Inferior parietal cortex (tissue), 1 donor: ENCODE measurements at regions not wholly inside any gene's neighbourhood (a gene's known extent, or its start where the extent isn't known, plus 50 kb on each side); places are given as distances from the start of the nearest gene placed in this dataset.
A peak's percentile ranks its signal among the peaks of the same experiment; 100 is the strongest.

ENCODE experiments used
- DNase-seq: peaks from one replicate; pipeline ENCODE4 v3.0.0-alpha.2; 2016; ENCODE audit errors: extremely low spot score

GRCh38 chr4:163966612-163967011, 472.1 kb downstream of the TMA16 start:
- DNase-seq = no peak

GRCh38 chr4:163967263-163967662, 472.8 kb downstream of the TMA16 start:
- DNase-seq = no peak

- no peak for DNase-seq
Measured at GRCh38 chr4:163967710-163968109, 473.2 kb downstream of the TMA16 start.

DNA sequence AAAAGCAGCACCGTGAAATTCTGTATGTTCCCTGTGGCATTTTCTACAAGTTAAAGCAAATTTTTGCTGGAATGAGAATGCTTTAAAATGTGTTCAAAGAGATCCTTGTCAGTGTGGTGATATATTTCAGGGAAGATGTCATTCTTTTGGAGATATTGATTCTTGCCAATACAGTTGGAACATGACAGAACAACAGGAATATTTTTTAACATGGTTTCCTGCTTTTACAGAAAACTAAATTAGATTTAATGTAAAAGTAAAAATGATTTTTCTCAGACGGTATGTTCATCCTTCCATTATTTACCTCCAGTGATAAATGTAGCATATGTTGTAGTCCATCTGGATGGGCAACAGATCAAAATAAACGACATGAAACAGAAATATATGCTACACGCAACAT, 474.8 kb downstream of the TMA16 start:
- no peak for DNase-seq

- no peak for DNase-seq
Measured at GRCh38 chr4:163976588-163976987, 482.1 kb downstream of the TMA16 start.

GRCh38 chr4:163988391-163988790, 493.9 kb downstream of the TMA16 start:
- DNase-seq = no peak

GRCh38 chr4:163988865-163989264, 494.4 kb downstream of the TMA16 start:
- peak; percentile 20 for DNase-seq

GRCh38 chr4:163991298-163991865, 496.9 kb downstream of the TMA16 start:
- DNase-seq = no peak

DNA sequence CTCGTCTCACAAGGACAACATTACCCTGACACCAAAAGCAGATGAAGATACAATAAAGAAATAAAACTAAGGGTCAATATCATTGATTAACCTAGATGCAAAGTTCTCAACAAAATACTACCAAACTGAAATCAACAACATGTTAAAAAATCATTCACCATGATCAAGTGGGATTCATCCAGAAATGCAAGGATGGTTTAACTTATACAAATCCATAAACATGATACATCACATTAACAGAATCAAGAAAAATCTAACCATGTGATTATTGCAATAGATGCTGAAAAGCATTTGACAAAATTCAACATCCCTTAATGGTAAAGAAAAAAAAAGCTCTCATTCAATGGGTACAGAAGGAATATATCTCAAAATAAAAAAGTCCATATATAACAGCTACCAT, 514.9 kb downstream of the TMA16 start:
- no peak for DNase-seq

DNA sequence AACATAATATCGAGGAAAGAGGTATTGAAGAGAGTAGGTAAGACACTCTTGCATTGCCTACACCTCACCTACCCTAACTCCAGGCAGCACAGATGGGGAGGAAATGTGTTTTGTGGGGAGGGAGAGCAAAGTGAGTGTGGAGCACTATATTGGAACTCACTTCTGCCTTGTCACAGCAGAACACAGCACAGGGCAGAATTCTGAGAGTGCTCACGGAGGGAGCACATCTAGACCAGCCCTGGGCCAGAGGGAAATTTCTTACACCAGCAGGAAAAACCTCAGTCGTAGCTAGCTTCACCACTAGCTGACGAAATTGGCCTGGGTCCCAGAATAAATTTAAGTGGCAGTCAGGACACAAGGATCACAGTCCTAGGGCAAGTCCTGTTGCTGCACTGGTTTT, 517.3 kb downstream of the TMA16 start:
- no peak for DNase-seq

GRCh38 chr4:164012396-164013027, 518.0 kb downstream of the TMA16 start:
- no peak for DNase-seq

- no peak for DNase-seq
Measured at GRCh38 chr4:164021947-164022346, 527.5 kb downstream of the TMA16 start.

GRCh38 chr4:164023214-164023613, 528.7 kb downstream of the TMA16 start:
- DNase-seq = no peak

GRCh38 chr4:164027805-164028204, 533.3 kb downstream of the TMA16 start:
- DNase-seq = no peak

- no peak for DNase-seq
Measured at GRCh38 chr4:164039482-164039881, 545.0 kb downstream of the TMA16 start.

DNA sequence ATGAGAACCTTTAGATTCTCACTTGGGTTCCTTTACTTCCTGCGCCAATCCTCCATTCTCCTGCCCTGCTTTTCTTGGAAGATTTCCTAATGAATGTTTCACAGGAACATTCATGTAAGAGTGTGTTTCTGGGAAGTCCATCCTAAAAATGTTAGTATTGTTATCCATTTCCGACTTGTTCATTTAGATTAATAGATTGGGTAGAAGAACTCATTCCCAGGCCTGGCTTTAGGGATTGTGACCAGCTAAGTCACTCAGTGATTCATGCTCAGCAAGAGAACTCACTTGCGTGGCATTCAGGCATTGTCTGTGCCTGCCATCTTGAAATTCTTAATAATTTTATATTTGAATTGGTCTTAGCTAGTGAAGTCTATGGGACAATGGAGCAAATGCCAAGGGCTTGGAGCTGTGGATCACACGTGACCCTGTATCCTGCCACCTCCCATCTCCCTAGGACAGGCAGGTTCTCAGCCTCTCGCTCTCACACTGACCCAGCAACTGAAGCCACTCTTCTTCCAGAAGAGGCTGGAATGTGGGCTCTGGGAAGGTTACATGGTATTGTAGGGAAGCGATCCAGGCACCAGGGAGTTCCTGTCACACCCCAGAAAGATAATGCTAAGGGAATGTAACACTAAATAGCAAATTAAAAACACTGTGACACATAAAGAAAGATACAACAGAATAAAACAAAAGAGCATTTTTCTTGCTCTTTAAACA, 562.1 kb downstream of the TMA16 start:
- no peak for DNase-seq

GRCh38 chr4:164058776-164059445, 564.4 kb downstream of the TMA16 start:
- peak; percentile 33 for DNase-seq

DNA sequence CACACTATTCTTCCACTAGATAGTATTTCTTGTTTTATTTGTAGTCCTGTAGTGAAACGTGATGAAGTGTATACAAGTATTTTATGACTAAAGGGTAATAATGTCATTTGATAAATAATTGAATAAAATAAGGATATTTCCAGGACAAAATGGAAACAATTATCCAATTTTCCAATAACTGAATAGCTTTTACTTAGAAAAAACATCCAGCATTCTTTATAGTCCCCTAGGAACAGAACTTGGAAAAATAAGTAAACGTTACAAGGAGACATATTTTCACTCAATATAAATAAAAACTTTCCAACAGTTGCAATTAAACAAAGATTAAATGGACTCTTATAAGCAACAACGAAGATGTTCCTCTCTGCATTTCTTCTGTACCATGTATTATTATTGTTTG, 566.0 kb downstream of the TMA16 start:
- DNase-seq = no peak

DNA sequence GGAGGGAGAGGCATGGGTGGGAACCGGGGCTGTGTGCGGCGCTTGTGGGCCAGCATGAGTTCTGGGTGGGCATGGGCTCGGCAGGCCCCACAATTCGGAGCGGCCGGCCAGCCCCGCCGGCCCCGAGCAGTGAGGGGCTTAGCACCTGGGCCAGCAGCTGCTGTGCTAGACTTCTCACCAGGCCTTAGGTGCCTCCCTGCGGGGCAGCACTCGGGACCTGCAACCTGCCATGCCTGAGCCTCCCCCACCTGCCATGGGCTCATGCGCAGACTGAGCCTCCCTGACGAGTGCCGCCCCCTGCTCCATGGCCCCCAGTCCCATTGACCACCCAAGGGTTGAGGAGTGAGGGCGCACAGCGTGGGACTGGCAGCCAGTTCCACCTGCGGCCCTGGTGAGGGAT, 573.9 kb downstream of the TMA16 start:
- DNase-seq = no peak

DNA sequence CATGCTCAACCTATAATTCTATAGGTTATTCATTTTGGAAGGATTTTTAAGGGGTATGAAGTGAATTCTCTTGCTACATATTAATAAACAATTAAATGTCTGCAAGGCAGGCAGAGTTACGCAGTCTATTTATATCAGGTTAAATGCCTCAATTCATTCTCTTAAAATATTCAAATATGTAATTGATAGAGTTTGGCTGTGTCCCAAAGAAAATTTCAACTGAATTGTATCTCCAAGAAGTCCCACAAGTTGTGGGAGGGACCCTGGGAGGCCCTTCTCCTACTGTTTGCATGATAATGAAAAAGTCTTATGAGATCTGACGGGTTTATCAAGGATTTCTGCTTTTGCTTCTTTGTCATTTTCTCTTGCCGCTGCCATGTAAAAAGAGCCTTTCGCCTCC, 576.1 kb downstream of the TMA16 start:
- DNase-seq = no peak

- DNase-seq = no peak
Measured at GRCh38 chr4:164081371-164081770, 586.9 kb downstream of the TMA16 start.

- no peak for DNase-seq
Measured at GRCh38 chr4:164081801-164082200, 587.3 kb downstream of the TMA16 start.

DNA sequence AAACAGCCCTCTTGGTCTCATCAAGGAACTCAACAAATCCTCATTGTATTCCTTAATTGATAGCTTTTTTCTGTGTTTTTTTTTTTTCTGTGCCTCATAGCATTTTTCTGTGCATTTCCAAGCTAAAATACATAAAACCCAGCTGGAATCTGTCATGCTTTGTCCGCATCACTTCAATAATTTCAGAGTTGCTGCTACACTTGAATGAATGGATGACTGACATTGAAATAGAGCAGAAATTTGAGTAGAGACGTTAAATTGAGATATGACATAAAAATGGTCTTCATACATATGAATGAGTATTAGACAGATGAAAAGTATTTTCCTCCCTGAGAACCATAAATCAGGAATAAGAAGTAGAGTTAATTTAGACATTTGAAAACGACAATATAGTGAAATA, 593.2 kb downstream of the TMA16 start:
- no peak for DNase-seq
